GM21423 (cell line): ENCODE measurements at regions not wholly inside any gene's neighbourhood (a gene's known extent, or its start where the extent isn't known, plus 50 kb on each side); places are given as distances from the start of the nearest gene placed in this dataset.
"Not testable (repeated sequence)": the region's sequence is repeated elsewhere in the genome, so short reads cannot be mapped to it uniquely, and the experiment has no call there.

Experiments
- ATAC-seq: cut with Tn5 transposase; IDR thresholded peaks from one replicate; pipeline ENCODE4 v1.9.1; 2021; ENCODE audit warnings: mild to moderate bottlenecking, moderate library complexity; ENCODE audit not compliant: unreplicated experiment

- ATAC-seq = no peak
Observed at GRCh38 chr15:77864211-77865105, 213.1 kb downstream of the TBC1D2B start.

GRCh38 chr15:77863491-77864105, 213.9 kb downstream of the TBC1D2B start:
- no peak for ATAC-seq

- no peak for ATAC-seq
Observed at GRCh38 chr15:77862651-77863104, 214.8 kb downstream of the TBC1D2B start.

GRCh38 chr15:77861997-77862635, 215.4 kb downstream of the TBC1D2B start:
- ATAC-seq = not testable (repeated sequence)

- ATAC-seq = no peak
Observed at GRCh38 chr15:77860071-77860691, 217.3 kb downstream of the TBC1D2B start.

GRCh38 chr15:77859491-77860060, 217.9 kb downstream of the TBC1D2B start:
- ATAC-seq = no peak

- ATAC-seq = no peak
Observed at GRCh38 chr15:77858792-77859490, 218.6 kb downstream of the TBC1D2B start.

- no peak for ATAC-seq
Observed at GRCh38 chr15:77857419-77857818, 220.1 kb downstream of the TBC1D2B start.

GRCh38 chr15:77856705-77857346, 220.7 kb downstream of the TBC1D2B start:
- ATAC-seq = no peak

- no peak for ATAC-seq
Observed at GRCh38 chr15:77855871-77856270, 221.6 kb downstream of the TBC1D2B start.

- ATAC-seq = no peak
Observed at GRCh38 chr15:77854980-77855379, 222.3 kb upstream of the LINGO1 start.

GRCh38 chr15:77853910-77854309, 221.2 kb upstream of the LINGO1 start:
- no peak for ATAC-seq

GRCh38 chr15:77853008-77853328, 220.3 kb upstream of the LINGO1 start:
- no peak for ATAC-seq

- ATAC-seq = no peak
Observed at GRCh38 chr15:77852241-77853007, 219.7 kb upstream of the LINGO1 start.

- ATAC-seq = no peak
Observed at GRCh38 chr15:77851691-77852090, 219.0 kb upstream of the LINGO1 start.

- no peak for ATAC-seq
Observed at GRCh38 chr15:77851086-77851485, 218.4 kb upstream of the LINGO1 start.

GRCh38 chr15:77846986-77847385, 214.3 kb upstream of the LINGO1 start:
- no peak for ATAC-seq

GRCh38 chr15:77846360-77846759, 213.6 kb upstream of the LINGO1 start:
- ATAC-seq = no peak

GRCh38 chr15:77844798-77845446, 212.2 kb upstream of the LINGO1 start:
- no peak for ATAC-seq
